A549 (cell line): ENCODE measurements at regions not wholly inside any gene's neighbourhood (a gene's known extent, or its start where the extent isn't known, plus 50 kb on each side); places are given as distances from the start of the nearest gene placed in this dataset.

ENCODE experiments used
- ATAC-seq, 2 experiments: fragments of 200-7000 bp in 1 of 2; fragments of >200 bp in 1 of 2; cut with Nextera tagmentation in 1 of 2; cut with Tn5 transposase in 1 of 2; 3 replicates each; pipeline versions ENCODE4 v1.8.0 to v1.9.1; 2018 to 2020; ENCODE audit warnings: mild to moderate bottlenecking in 1 of 2, moderate library complexity in 1 of 2
- CTCF ChIA-PET: fragments of 300-600 bp; sonication (Branson Sonifier 250); formaldehyde crosslinking; extraction: SDS; loops from one replicate; lab custom pipeline; 2021; ENCODE audit warnings: antibody characterized with exemption, inconsistent platforms; lab: Yijun Ruan, JAX
- POLR2A ChIA-PET: fragments of 350-600 bp; formaldehyde crosslinking; extraction: SDS; loops from one replicate; lab custom pipeline; 2021; ENCODE audit warnings: antibody characterized with exemption, inconsistent platforms; lab: Yijun Ruan, JAX
- DNase-seq, 2 experiments: peaks; one replicate each; pipeline versions ENCODE4 v3.0.0 to v3.0.0-alpha.2; 2011 to 2016; ENCODE audit warnings: low read depth in 1 of 2, low spot score in 1 of 2
- FAIRE-seq: peaks from 2 replicates; lab custom pipeline; 2011; peaks lifted over from hg19 to GRCh38; lab: Jason Lieb, UNC
- H3K27ac ChIP-seq, 2 experiments: fragments of >200 bp; sonication (Bioruptor Twin); formaldehyde crosslinking; 3 replicates each; pipeline ENCODE4 v1.5.1; 2016 to 2017
- H3K4me1 ChIP-seq: fragments of >200 bp; sonication (Bioruptor Twin); formaldehyde crosslinking; 3 replicates; pipeline ENCODE4 v1.6.1; 2016
- H3K4me2 ChIP-seq: fragments of >200 bp; sonication (Bioruptor Twin); formaldehyde crosslinking; 3 replicates; pipeline ENCODE4 v1.6.1; 2016
- H3K4me3 ChIP-seq: fragments of >200 bp; sonication (Bioruptor Twin); formaldehyde crosslinking; 3 replicates; pipeline ENCODE4 v1.5.1; 2016
- H3K9me3 ChIP-seq: fragments of >200 bp; sonication (Bioruptor Twin); formaldehyde crosslinking; 3 replicates; pipeline ENCODE4 v1.6.1; 2016
- ATOH8 ChIP-seq: fragments of 250-450 bp; sonication (Bioruptor Pico); IDR thresholded peaks from 2 replicates; pipeline ENCODE4 v1.5.0; 2020; ENCODE audit warnings: low read depth, mild to moderate bottlenecking, moderate library complexity
- BCL3 ChIP-seq: fragments of >200 bp; sonication (Bioruptor Twin); formaldehyde crosslinking; IDR thresholded peaks from 3 replicates; pipeline ENCODE4 v1.6.1; 2016
- CHD2 ChIP-seq: fragments of 150-350 bp; IDR thresholded peaks from 2 replicates; pipeline ENCODE4 v1.6.1; 2014; ENCODE audit warnings: low read length; ENCODE audit not compliant: partially characterized antibody
- CHD4 ChIP-seq: fragments of 200-600 bp; sonication (generic); IDR thresholded peaks from 2 replicates; pipeline ENCODE4 v1.6.1; 2016; ENCODE audit warnings: antibody characterized with exemption, mild to moderate bottlenecking, borderline replicate concordance
- EHF ChIP-seq: fragments of 250-450 bp; sonication (Bioruptor Pico); IDR thresholded peaks from 2 replicates; pipeline ENCODE4 v1.5.0; 2020; ENCODE audit warnings: mild to moderate bottlenecking
- HMGXB4 ChIP-seq: fragments of 250-450 bp; sonication (Bioruptor Pico); IDR thresholded peaks from 2 replicates; pipeline ENCODE4 v1.5.0; 2021; ENCODE audit warnings: mild to moderate bottlenecking, moderate library complexity, borderline replicate concordance
- HOXB13 ChIP-seq: fragments of 250-450 bp; sonication (Bioruptor Pico); IDR thresholded peaks from 2 replicates; pipeline ENCODE4 v1.5.0; 2020; ENCODE audit warnings: low read depth, mild to moderate bottlenecking, moderate library complexity
- HOXB5 ChIP-seq: fragments of 250-450 bp; sonication (Bioruptor Pico); IDR thresholded peaks from 2 replicates; pipeline ENCODE4 v1.5.0; 2020; ENCODE audit warnings: mild to moderate bottlenecking, moderate library complexity
- JUN ChIP-seq, 2 experiments: fragments of >200 bp; sonication (Bioruptor Twin); formaldehyde crosslinking; IDR thresholded peaks; 2 replicates in 1 of 2; 3 replicates in 1 of 2; pipeline ENCODE4 v1.6.1; 2016 to 2017
- KDM1A ChIP-seq: fragments of 200-600 bp; sonication (generic); IDR thresholded peaks from 2 replicates; pipeline ENCODE4 v1.6.1; 2016; ENCODE audit warnings: low read depth, mild to moderate bottlenecking
- MAFK ChIP-seq: fragments of 450-650 bp; IDR thresholded peaks from 2 replicates; pipeline ENCODE4 v1.6.1; 2014; ENCODE audit not compliant: partially characterized antibody
- RCOR1 ChIP-seq: fragments of 150-350 bp; IDR thresholded peaks from 2 replicates; pipeline ENCODE4 v1.6.1; 2014; ENCODE audit warnings: antibody characterized with exemption, low read length, low read depth
- REST ChIP-seq: fragments of 200-600 bp; sonication (generic); IDR thresholded peaks from 2 replicates; pipeline ENCODE4 v1.6.1; 2016; ENCODE audit warnings: antibody characterized with exemption, mild to moderate bottlenecking, moderate library complexity
- RFX5 ChIP-seq: fragments of 450-650 bp; IDR thresholded peaks from 2 replicates; pipeline ENCODE4 v1.7.1; 2014; ENCODE audit warnings: antibody characterized with exemption, mild to moderate bottlenecking, moderate library complexity
- TFCP2L1 ChIP-seq: fragments of 250-450 bp; sonication (Bioruptor Pico); IDR thresholded peaks from 2 replicates; pipeline ENCODE4 v1.5.0; 2021; ENCODE audit warnings: mild to moderate bottlenecking
- WGBS: methylation state at CpG from one replicate; pipeline ENCODE4 v1.1.6; 2017; ENCODE audit errors: missing lambda C conversion rate; 5-methylcytosine and 5-hydroxymethylcytosine counted together

- TF ChIP-seq CHD2 (no peak), HOXB13 (CRISPR knock-in tag) (no peak), RCOR1 (no peak), TFCP2L1 (CRISPR knock-in tag) (no peak), JUN (IDR thresholded peaks at IDR 0.05) (no peak)
Measured at GRCh38 chr5:2253040-2253975, 370.6 kb upstream of the IRX4 start (continued).

GRCh38 chr5:2251751-2252150, 369.0 kb upstream of the IRX4 start:
- ChIA-PET POLR2A (no interaction called here), CTCF (no interaction called here)
- DNase-seq (no peak), FAIRE-seq (no peak), ATAC-seq (no peak)
- H3K4me2 ChIP-seq: no peak overlapping the region
- H3K9me3 ChIP-seq: no peaks in the 10 kb centered on the region
- no peak overlapping the region for H3K27ac ChIP-seq
- TF ChIP-seq CHD4: no peak
- TF ChIP-seq ATOH8: no peak
- TF ChIP-seq RCOR1: no peak
- TF ChIP-seq REST: no peak
- WGBS: 0% methylated on average over 6 of the region's 10 CpGs
- no peak overlapping the region for H3K4me3 ChIP-seq
- H3K4me1 ChIP-seq: no peaks in the 10 kb centered on the region

- TF ChIP-seq RFX5: no peak
- TF ChIP-seq REST: no peak
- TF ChIP-seq EHF: no peak
- TF ChIP-seq ATOH8: no peak
- TF ChIP-seq KDM1A: no peak
- no peak for TF ChIP-seq MAFK
- no peak for TF ChIP-seq CHD4
- TF ChIP-seq BCL3: no peak
- TF ChIP-seq HMGXB4 (CRISPR knock-in tag): no peak
- no peak for TF ChIP-seq HOXB5
- no peak for TF ChIP-seq HOXB13 (CRISPR knock-in tag)
- H3K4me3 ChIP-seq: no peak overlapping the region
- FAIRE-seq: no peak
- ChIA-PET POLR2A (no interaction called here), CTCF (no interaction called here)
- H3K27ac ChIP-seq: no peak overlapping the region
- no peak for DNase-seq
- H3K9me3 ChIP-seq: no peaks in the 10 kb centered on the region
- H3K4me1 ChIP-seq: no peaks in the 10 kb centered on the region
- H3K4me2 ChIP-seq: no peak overlapping the region
- 7% methylated on average over 7 of the region's 7 CpGs for WGBS
- no peak for ATAC-seq
Measured at GRCh38 chr5:2251298-2251697, 368.6 kb upstream of the IRX4 start.
